ENCODE measurements at regions not wholly inside any gene's neighbourhood (a gene's known extent, or its start where the extent isn't known, plus 50 kb on each side); places are given as distances from the start of the nearest gene placed in this dataset.

DNA sequence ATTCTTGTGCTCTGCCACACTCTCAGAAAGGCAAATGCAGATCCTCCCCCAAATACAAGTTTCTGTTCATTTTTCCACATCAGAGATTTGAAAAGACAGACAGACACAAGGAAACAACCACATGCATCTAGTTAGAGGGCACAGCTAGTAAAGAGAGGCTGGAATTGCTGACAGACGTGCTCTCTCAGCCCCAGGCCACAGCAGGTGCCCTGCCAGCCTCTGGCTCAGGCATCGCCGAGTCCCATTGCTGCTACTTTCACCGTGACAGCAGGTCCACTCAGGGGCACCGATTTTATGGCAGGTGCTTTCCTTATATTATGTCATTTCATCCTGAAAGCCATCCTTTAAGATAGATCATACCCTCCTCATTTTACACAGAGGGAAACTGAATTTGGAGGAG, 507.5 kb downstream of the EIPR1 start:
- no peak overlapping the region for H3K27ac ChIP-seq (ENCODE audit: low read depth, low read length)
- H3K4me3 ChIP-seq (ENCODE audit: low read depth in 1 of 2, low read length in 2 of 2), result no peak overlapping the region
- H3K9me3 ChIP-seq (ENCODE audit: low read length), result no peaks in the 10 kb centered on the region
- no peaks in the 10 kb centered on the region for H3K4me1 ChIP-seq (ENCODE audit: insufficient read depth, low read length)
- H3K36me3 ChIP-seq (ENCODE audit: insufficient read depth, low read length), result no peaks in the 10 kb centered on the region
- H3K9ac ChIP-seq (ENCODE audit: low read length), result no peak overlapping the region
- H3K27me3 ChIP-seq (ENCODE audit: control insufficient read depth in 1 of 2, insufficient read depth in 2 of 2, low read length in 2 of 2), result no peaks in the 10 kb centered on the region

DNA sequence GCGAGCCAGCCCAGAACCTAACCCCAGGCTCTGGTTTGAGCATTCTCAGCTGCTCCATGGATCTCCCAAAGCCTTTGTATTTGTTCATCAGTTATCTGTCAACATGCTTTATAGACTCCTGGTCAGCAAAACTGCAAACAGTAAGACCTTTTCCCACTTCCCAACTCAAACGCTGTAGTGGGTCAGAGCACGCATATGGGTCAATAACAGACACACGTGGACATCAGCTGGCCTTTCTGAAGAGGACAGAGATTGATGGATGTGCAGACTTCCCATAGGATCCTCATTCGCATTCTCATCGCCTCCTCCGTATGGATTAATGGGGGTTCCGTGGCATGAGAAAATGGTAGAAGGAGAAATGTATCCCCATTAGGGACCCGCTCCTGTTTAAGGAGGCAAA, 508.1 kb downstream of the EIPR1 start:
- no peak overlapping the region for H3K9ac ChIP-seq (ENCODE audit: low read length)
- H3K4me1 ChIP-seq (ENCODE audit: insufficient read depth, low read length), result no peaks in the 10 kb centered on the region
- no peaks in the 10 kb centered on the region for H3K27me3 ChIP-seq (ENCODE audit: control insufficient read depth in 1 of 2, insufficient read depth in 2 of 2, low read length in 2 of 2)
- no peak overlapping the region for H3K4me3 ChIP-seq (ENCODE audit: low read depth in 1 of 2, low read length in 2 of 2)
- no peaks in the 10 kb centered on the region for H3K9me3 ChIP-seq (ENCODE audit: low read length)
- H3K27ac ChIP-seq (ENCODE audit: low read depth, low read length), result no peak overlapping the region
- H3K36me3 ChIP-seq (ENCODE audit: insufficient read depth, low read length), result no peaks in the 10 kb centered on the region

DNA sequence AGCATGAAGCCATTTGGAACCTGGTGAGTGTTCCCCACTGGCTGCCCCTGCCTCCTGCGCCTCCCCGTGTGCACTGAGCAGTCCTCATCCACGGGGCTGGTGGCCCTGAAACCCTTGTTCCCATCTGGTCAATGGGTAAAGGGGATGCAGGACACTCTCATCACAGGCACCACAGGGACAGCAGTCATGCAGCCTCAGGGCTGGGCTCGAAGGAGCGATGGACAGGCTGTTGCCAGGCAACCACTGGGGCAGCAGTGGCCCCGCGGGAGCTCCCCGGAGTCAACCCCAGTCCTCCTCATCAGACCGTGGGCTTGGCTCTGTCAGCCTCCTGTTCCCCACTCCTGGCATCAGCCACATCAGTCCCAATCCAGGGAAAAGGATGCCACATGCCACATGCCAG, 509.5 kb downstream of the EIPR1 start:
- no peaks in the 10 kb centered on the region for H3K9me3 ChIP-seq (ENCODE audit: low read length)
- H3K36me3 ChIP-seq (ENCODE audit: insufficient read depth, low read length), result no peaks in the 10 kb centered on the region
- no peaks in the 10 kb centered on the region for H3K27me3 ChIP-seq (ENCODE audit: control insufficient read depth in 1 of 2, insufficient read depth in 2 of 2, low read length in 2 of 2)
- no peak overlapping the region for H3K4me3 ChIP-seq (ENCODE audit: low read depth in 1 of 2, low read length in 2 of 2)
- no peak overlapping the region for H3K9ac ChIP-seq (ENCODE audit: low read length)
- H3K27ac ChIP-seq (ENCODE audit: low read depth, low read length), result no peak overlapping the region
- no peaks in the 10 kb centered on the region for H3K4me1 ChIP-seq (ENCODE audit: insufficient read depth, low read length)

DNA sequence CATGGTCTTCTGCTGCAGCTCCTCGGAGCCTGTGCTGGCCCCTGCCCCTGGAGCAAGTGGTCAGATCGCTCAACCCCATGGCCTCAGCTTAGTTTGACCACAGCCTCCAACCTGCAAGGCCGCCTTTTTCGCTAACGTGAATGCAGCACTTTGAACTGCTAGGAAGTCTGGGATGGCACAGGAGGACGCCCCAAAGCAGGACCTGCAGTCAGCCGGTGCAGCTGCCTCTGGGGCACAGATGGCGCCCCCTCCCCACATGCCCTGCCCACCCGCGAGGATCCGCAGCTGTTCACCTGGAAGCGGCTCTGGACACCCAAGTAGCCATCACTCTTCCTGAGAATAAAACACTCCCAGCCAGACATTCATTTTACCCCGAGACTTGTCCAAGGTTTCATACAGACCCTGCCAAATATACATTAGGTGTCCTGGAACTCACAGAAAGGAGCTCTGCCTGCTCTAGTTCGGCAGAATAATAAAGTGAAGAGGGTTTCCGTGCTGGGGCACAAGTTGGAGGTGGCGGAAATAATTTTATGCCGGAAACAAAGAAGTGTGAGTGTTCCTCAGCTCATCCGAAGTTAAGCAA, 510.1 kb downstream of the EIPR1 start:
- no peak overlapping the region for H3K27ac ChIP-seq (ENCODE audit: low read depth, low read length)
- no peaks in the 10 kb centered on the region for H3K9me3 ChIP-seq (ENCODE audit: low read length)
- H3K4me3 ChIP-seq (ENCODE audit: low read depth in 1 of 2, low read length in 2 of 2), result no peak overlapping the region
- H3K36me3 ChIP-seq (ENCODE audit: insufficient read depth, low read length), result no peaks in the 10 kb centered on the region
- H3K4me1 ChIP-seq (ENCODE audit: insufficient read depth, low read length), result no peaks in the 10 kb centered on the region
- no peak overlapping the region for H3K9ac ChIP-seq (ENCODE audit: low read length)
- H3K27me3 ChIP-seq (ENCODE audit: control insufficient read depth in 1 of 2, insufficient read depth in 2 of 2, low read length in 2 of 2), result no peaks in the 10 kb centered on the region

DNA sequence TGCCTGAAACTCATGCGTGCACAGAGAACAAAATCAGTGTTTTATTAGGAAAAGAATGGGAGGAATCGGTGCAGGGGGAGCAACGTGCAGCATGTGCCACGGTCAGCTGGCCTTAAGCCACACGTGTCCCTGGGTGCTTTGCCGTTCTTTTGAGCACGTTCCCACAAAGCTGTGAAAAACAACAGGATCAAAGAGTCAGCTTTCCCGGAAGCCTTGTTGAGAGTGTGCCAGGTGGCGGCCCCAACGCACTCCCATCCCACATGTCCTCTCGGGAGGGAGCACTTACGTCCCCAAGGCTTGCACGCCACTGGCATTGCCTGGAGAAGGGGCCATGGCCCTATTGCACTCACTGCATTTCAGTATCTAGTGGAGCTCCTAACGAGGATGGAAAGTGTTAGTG, 511.2 kb downstream of the EIPR1 start:
- H3K4me3 ChIP-seq (ENCODE audit: low read depth in 1 of 2, low read length in 2 of 2), result no peak overlapping the region
- H3K36me3 ChIP-seq (ENCODE audit: insufficient read depth, low read length), result no peaks in the 10 kb centered on the region
- H3K9me3 ChIP-seq (ENCODE audit: low read length), result no peaks in the 10 kb centered on the region
- H3K9ac ChIP-seq (ENCODE audit: low read length), result no peak overlapping the region
- H3K27ac ChIP-seq (ENCODE audit: low read depth, low read length), result no peak overlapping the region
- no peaks in the 10 kb centered on the region for H3K27me3 ChIP-seq (ENCODE audit: control insufficient read depth in 1 of 2, insufficient read depth in 2 of 2, low read length in 2 of 2)
- no peaks in the 10 kb centered on the region for H3K4me1 ChIP-seq (ENCODE audit: insufficient read depth, low read length)

DNA sequence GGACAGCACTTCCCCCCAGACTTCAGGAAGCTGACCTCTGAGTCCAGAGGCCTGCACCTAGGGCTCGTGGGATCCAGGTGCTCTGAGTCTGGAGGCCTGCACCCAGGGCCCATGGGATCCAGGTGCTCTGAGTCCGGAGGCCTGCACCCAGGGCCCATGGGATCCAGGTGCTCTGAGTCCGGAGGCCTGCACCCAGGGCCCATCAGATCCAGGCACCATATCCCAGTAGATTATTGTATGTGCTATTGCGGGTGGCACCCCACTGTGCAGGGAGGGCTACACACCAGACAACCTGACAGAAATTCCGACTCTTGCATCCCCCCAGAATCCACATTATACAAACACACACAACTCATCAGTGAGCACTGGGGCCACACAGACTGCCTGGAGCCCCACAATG, 515.2 kb downstream of the EIPR1 start:
- H3K27me3 ChIP-seq (ENCODE audit: control insufficient read depth in 1 of 2, insufficient read depth in 2 of 2, low read length in 2 of 2), result no peaks in the 10 kb centered on the region
- H3K27ac ChIP-seq (ENCODE audit: low read depth, low read length), result no peak overlapping the region
- no peaks in the 10 kb centered on the region for H3K4me1 ChIP-seq (ENCODE audit: insufficient read depth, low read length)
- no peak overlapping the region for H3K9ac ChIP-seq (ENCODE audit: low read length)
- no peak overlapping the region for H3K4me3 ChIP-seq (ENCODE audit: low read depth in 1 of 2, low read length in 2 of 2)
- H3K36me3 ChIP-seq (ENCODE audit: insufficient read depth, low read length), result no peaks in the 10 kb centered on the region
- H3K9me3 ChIP-seq (ENCODE audit: low read length), result no peaks in the 10 kb centered on the region

DNA sequence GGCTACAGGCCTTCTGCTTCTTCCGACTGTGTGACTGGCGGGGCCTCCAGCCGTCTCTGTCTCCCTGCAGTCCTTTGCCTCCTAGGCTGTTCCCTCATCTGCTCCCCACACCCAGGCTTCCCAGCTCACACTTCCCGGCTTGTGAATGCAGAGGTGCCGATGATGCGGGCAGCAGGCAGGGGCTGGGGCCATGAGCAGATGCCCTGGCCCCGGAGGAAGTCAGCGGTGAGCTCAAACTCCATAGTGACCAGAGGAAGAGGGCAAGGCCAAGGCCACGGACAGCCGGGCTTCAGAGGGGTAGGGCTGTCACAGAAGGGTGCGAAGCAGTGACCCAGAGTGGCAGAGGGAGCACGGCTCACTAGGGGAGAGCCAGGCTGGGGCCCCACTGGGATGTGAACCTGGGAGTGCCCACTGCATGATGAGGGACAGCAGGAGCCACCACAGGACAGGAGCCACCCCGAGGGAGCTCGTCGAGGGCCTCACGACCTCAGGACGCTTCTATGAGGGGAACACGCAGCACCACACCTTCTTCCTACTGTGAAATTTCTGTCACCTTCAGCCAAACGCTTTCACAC, 515.9 kb downstream of the EIPR1 start:
- Histone ChIP-seq H3K27me3 (ENCODE audit: control insufficient read depth in 1 of 2, insufficient read depth in 2 of 2, low read length in 2 of 2) (no peaks in the 10 kb centered on the region), H3K4me1 (ENCODE audit: insufficient read depth, low read length) (no peaks in the 10 kb centered on the region), H3K36me3 (ENCODE audit: insufficient read depth, low read length) (no peaks in the 10 kb centered on the region), H3K9ac (ENCODE audit: low read length) (no peak overlapping the region), H3K9me3 (ENCODE audit: low read length) (no peaks in the 10 kb centered on the region), H3K27ac (ENCODE audit: low read depth, low read length) (no peak overlapping the region), H3K4me3 (ENCODE audit: low read depth in 1 of 2, low read length in 2 of 2) (no peak overlapping the region)

DNA sequence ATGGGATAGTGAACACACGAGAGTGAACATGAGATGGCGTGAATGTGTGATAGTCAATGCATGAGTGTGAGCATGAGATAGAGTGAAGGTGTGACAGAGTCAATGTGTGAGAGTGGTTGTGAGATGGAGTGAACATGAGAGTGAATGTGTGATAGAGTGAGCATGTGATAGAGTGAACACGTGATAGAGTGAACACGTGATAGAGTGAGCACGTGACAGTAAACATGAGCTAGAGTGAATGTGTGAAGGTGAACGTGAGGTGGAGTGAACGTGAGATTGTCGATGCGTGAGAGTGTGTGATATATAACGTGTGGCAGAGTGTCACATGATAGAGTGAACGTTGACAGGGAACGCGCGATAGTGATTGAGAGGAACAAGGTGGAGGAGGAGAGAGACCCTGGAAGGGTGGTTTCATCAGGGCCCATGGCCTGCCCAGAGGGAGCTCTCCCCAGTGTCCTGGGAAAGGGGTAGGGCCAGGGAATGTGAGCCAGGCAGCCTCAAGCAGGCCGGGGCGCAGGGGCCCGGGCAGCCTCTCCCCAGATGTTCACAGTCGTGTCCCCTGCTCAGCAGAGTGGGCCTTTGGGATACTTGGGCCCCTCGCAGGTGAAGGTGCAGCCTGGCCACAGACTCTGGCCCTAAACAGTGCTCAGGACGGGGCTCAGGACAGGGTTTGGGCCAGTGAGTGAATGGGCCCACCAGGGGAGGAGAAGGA, 516.9 kb downstream of the EIPR1 start:
- Histone ChIP-seq H3K27ac (ENCODE audit: low read depth, low read length) (no peak overlapping the region), H3K27me3 (ENCODE audit: control insufficient read depth in 1 of 2, insufficient read depth in 2 of 2, low read length in 2 of 2) (no peaks in the 10 kb centered on the region), H3K36me3 (ENCODE audit: insufficient read depth, low read length) (no peaks in the 10 kb centered on the region), H3K4me3 (ENCODE audit: low read depth in 1 of 2, low read length in 2 of 2) (no peak overlapping the region), H3K4me1 (ENCODE audit: insufficient read depth, low read length) (no peaks in the 10 kb centered on the region), H3K9me3 (ENCODE audit: low read length) (no peaks in the 10 kb centered on the region), H3K9ac (ENCODE audit: low read length) (no peak overlapping the region)

DNA sequence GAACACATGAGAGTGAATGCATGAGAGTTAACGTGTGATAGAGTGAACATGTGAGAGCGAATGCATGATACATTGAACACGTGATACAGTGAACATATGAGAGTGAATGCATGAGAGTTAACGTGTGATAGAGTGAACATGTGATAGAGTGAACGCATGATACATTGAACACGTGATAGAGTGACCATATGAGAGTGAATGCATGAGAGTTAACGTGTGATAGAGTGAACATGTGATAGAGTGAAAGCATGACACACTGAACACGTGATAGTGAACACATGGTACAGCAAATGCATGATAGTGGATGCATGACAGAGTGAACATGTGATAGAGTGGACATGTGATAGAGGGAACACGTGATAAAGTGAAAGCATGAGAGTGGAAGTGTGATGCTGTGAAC, 517.9 kb downstream of the EIPR1 start:
- no peak overlapping the region for H3K27ac ChIP-seq (ENCODE audit: low read depth, low read length)
- H3K4me1 ChIP-seq (ENCODE audit: insufficient read depth, low read length), result no peaks in the 10 kb centered on the region
- H3K27me3 ChIP-seq (ENCODE audit: control insufficient read depth in 1 of 2, insufficient read depth in 2 of 2, low read length in 2 of 2), result no peaks in the 10 kb centered on the region
- no peaks in the 10 kb centered on the region for H3K9me3 ChIP-seq (ENCODE audit: low read length)
- H3K36me3 ChIP-seq (ENCODE audit: insufficient read depth, low read length), result no peaks in the 10 kb centered on the region
- H3K4me3 ChIP-seq (ENCODE audit: low read depth in 1 of 2, low read length in 2 of 2), result no peak overlapping the region
- no peak overlapping the region for H3K9ac ChIP-seq (ENCODE audit: low read length)

DNA sequence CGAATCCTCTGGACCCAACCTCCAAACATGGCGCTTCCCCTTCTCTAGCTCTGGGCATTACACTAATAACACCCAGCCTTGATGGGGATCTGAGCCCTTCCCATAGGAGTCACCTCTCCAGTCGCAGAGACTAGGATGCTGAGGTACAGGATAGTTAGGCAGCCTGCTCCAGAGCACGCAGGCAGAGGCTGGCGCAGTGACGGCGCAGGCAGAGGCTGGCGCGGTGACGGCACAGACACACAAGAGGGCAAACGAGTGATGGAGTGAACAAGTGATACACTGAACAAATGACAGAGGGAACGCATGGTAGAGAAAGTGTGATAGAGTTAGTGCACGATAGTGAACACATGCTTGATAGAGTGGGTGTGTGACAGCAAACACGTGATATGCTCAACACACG, 518.5 kb downstream of the EIPR1 start:
- Histone ChIP-seq H3K4me1 (ENCODE audit: insufficient read depth, low read length) (no peaks in the 10 kb centered on the region), H3K27ac (ENCODE audit: low read depth, low read length) (no peak overlapping the region), H3K9ac (ENCODE audit: low read length) (no peak overlapping the region), H3K9me3 (ENCODE audit: low read length) (no peaks in the 10 kb centered on the region), H3K27me3 (ENCODE audit: control insufficient read depth in 1 of 2, insufficient read depth in 2 of 2, low read length in 2 of 2) (no peaks in the 10 kb centered on the region), H3K4me3 (ENCODE audit: low read depth in 1 of 2, low read length in 2 of 2) (no peak overlapping the region), H3K36me3 (ENCODE audit: insufficient read depth, low read length) (no peaks in the 10 kb centered on the region)

DNA sequence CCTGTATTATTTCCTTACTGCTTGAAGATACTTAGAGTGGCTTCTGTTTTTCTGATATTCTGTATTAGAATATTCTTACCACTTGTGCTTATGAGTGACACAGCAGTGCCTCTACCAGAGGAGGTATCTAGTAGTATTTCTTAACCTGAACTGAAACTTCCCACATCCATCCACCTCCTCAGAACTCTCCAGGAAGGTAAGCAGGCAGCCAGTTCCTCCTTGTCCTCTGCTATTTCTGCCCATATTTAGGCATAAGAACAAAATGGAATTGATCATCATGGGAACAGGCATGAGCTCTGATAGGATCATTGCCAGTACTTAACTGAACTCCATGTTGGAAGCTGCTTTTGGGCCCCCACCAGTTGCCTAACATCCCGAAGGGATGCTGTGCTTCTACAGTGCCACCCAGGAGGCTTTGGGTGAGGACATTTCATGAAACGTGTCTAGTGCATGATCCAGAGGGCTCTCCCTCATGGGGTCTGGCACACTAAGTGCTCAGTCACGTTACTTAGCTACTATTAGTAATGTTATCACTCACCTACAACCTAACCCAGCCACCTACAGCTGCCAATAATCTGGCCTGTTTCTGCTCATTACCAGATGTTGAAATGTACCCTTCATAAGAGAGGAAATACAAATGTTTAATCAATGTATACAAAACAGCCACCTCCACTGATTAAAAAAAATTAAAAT, 520.7 kb downstream of the EIPR1 start:
- Histone ChIP-seq H3K36me3 (ENCODE audit: insufficient read depth, low read length) (no peaks in the 10 kb centered on the region), H3K9ac (ENCODE audit: low read length) (no peak overlapping the region), H3K9me3 (ENCODE audit: low read length) (no peaks in the 10 kb centered on the region), H3K27me3 (ENCODE audit: control insufficient read depth in 1 of 2, insufficient read depth in 2 of 2, low read length in 2 of 2) (no peaks in the 10 kb centered on the region), H3K27ac (ENCODE audit: low read depth, low read length) (no peak overlapping the region), H3K4me3 (ENCODE audit: low read depth in 1 of 2, low read length in 2 of 2) (no peak overlapping the region), H3K4me1 (ENCODE audit: insufficient read depth, low read length) (no peaks in the 10 kb centered on the region)

Data from muscle layer of colon (tissue), 2 donors.